ENCODE measurements at regions not wholly inside any gene's neighbourhood (a gene's known extent, or its start where the extent isn't known, plus 50 kb on each side); places are given as distances from the start of the nearest gene placed in this dataset.
A peak's percentile ranks its signal among the peaks of the same experiment; 100 is the strongest.

- H3K9me3 Mint-ChIP-seq = peaks cover 0 to 4% of the 10 kb centered on the region in 2 donors
- peaks cover 0 to 4% of the 10 kb centered on the region in 2 donors for H3K36me3 Mint-ChIP-seq
- ATAC-seq = no peak
- DNase-seq (ENCODE audit: low spot score in 2 of 2) = no peak
- H3K27ac Mint-ChIP-seq = no peak overlapping the region
Measured at GRCh38 chr5:57552033-57552432, 69.4 kb upstream of the ACTBL2 start.

DNA sequence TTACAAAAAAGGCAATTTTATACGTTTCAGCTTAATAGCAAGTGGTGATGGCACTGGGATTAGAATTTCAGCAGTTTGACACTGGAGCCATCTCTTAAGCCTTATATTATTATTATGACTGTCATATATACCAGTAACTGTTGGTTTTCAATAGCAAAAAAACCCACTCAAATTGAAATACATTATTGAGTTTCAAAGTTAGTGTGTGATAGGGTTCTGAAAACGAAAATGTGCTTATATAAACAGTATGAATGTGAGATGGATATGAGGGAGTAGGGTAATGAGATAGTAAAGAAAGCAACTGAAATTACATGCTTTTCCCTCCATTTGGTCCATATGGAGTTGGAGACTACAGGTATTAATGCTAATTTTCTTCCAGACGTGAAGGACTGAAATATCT is 68.6 kb upstream of the ACTBL2 start:
- H3K36me3 Mint-ChIP-seq = peaks cover 0 to 4% of the 10 kb centered on the region in 2 donors
- ATAC-seq = peak in 1 of 2 donors; percentile 78
- H3K27ac Mint-ChIP-seq = no peak overlapping the region
- peaks cover 0 to 4% of the 10 kb centered on the region in 2 donors for H3K9me3 Mint-ChIP-seq
- DNase-seq (ENCODE audit: low spot score in 2 of 2) = no peak

DNA sequence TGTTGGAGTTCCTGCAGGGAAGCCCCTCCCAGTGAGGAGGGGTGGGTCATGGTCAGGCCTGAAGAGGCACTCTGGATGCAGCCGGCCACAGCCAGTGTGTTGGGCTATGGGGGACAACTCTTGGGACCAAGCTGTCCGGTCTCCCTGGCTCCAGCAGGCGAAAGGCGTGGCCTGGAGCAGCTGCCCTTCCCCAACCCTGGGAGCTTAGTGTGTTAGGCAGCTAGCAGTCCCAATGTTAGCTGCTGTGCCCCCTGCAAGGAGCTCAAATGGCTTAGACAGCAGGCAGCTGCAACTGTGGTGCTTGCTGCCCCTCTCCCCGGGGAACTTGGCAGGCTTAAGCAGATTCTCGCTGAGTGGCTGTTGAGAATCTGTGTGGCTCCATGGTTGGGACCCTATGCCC is 67.5 kb upstream of the ACTBL2 start:
- peaks cover 0 to 4% of the 10 kb centered on the region in 2 donors for H3K9me3 Mint-ChIP-seq
- no peak overlapping the region for H3K27ac Mint-ChIP-seq
- H3K36me3 Mint-ChIP-seq = peaks cover 0 to 4% of the 10 kb centered on the region in 2 donors
- DNase-seq (ENCODE audit: low spot score in 2 of 2) (no peak), ATAC-seq (no peak)

DNA sequence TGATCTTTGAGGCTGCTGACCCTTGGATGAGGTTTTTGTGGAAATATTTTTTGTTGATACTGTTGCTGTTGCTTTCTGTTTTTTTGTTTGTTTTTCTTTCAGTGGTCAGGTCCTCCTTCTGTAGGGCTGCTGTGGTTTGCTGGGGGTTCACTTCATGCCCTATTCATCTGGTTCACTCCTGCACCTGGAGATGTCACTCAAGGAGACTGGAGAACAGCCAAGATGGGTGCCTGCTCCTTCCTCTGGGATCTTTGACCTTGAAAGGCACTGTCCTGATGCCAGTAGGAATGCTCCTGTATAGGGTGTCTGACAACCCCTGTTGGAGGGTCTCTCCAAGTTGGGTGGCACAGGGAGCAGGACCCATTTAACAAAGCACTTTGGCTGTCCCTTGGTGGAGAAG is 67.0 kb upstream of the ACTBL2 start:
- Mint-ChIP-seq H3K27ac (no peak overlapping the region), H3K9me3 (peaks cover 0 to 4% of the 10 kb centered on the region in 2 donors), H3K36me3 (peaks cover 0 to 4% of the 10 kb centered on the region in 2 donors)
- DNase-seq (ENCODE audit: low spot score in 2 of 2) (no peak), ATAC-seq (no peak)

DNA sequence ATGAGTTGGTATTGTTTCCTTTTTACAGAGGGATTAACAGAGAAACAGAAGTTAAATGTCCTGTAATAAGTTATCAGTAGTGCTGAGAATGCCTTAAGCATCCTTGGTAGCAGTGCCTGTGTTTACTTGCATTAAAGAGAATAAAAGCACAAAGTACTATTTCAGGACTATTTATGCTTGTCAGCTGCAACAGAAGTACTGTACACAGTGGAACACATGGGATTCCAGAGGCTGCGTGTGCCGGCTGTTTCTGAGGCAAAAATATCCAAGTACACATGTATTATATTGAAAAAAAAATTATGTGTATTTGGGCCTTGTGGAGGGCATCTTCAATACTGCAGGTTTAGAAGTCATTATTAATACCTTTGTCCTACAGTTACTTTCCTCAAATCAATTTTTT is 58.2 kb upstream of the ACTBL2 start:
- no peaks in the 10 kb centered on the region for H3K9me3 Mint-ChIP-seq
- H3K27ac Mint-ChIP-seq = no peak overlapping the region
- no peak for ATAC-seq
- H3K36me3 Mint-ChIP-seq = no peaks in the 10 kb centered on the region
- DNase-seq (ENCODE audit: low spot score in 2 of 2) = no peak

- ATAC-seq (no peak), DNase-seq (ENCODE audit: low spot score in 2 of 2) (no peak)
- H3K36me3 Mint-ChIP-seq = no peaks in the 10 kb centered on the region
- H3K9me3 Mint-ChIP-seq = no peaks in the 10 kb centered on the region
- H3K27ac Mint-ChIP-seq = no peak overlapping the region
Measured at GRCh38 chr5:57539281-57539701, 56.7 kb upstream of the ACTBL2 start.

- peak in 1 of 2 donors; percentile 83 for ATAC-seq
- no peaks in the 10 kb centered on the region for H3K9me3 Mint-ChIP-seq
- no peaks in the 10 kb centered on the region for H3K36me3 Mint-ChIP-seq
- no peak overlapping the region for H3K27ac Mint-ChIP-seq
- DNase-seq (ENCODE audit: low spot score in 2 of 2) = peak in 1 of 2 donors; percentile 3
Measured at GRCh38 chr5:57538341-57538955, 55.8 kb upstream of the ACTBL2 start.

GRCh38 chr5:57537811-57538210 is 55.2 kb upstream of the ACTBL2 start:
- no peak for ATAC-seq
- no peaks in the 10 kb centered on the region for H3K36me3 Mint-ChIP-seq
- no peak overlapping the region for H3K27ac Mint-ChIP-seq
- H3K9me3 Mint-ChIP-seq = no peaks in the 10 kb centered on the region
- no peak for DNase-seq (ENCODE audit: low spot score in 2 of 2)

DNA sequence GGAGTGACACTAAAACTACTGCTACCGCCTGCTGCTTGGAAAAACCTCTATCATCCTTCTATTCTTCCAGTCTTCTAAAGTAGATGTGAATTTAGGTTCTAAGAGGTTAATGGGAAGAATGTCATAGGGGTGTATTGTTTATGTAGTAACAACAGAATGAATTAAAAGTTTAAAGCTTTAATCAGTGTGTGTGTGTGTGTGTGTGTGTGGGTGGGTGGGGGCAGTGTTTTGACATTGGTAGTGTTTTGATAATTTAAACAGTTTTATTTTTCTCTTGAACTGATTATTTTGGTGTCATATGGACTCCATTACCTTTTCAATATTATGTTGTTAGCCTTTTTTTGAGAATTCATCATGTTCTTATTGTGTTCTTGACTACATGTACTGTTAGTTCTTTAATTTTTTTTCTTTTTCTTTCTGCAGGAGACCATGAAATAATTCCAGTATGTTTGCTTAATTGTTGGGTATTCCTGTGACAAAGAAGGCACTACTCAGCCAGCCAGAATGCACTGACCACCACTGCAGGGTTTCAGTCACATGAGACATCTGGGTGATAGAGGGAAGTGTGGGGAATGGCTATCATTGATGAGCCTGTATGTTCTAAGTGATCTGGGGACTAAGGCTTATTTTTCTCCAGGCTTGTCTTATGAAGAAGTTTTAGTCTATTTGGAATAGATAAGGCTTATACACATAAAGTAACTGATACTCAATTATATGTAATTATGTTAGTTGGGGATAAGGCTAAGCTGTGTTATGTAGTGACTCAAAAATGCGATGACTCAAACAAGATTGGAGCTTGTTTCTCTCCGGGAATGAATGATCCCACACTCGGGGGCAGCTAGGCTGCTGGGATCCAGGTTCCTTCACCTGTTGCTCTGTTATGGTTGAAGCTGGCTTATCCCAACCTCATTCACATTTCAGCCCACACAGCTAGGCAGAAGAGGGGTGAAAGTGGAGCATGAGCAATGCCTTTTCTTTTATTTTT is 50.2 kb upstream of the ACTBL2 start:
- DNase-seq (ENCODE audit: low spot score in 2 of 2) = no peak
- Mint-ChIP-seq H3K36me3 (no peaks in the 10 kb centered on the region), H3K27ac (no peak overlapping the region), H3K9me3 (peaks cover 0 to 6% of the 10 kb centered on the region in 2 donors)
- peak in 1 of 2 donors; percentile 55 for ATAC-seq
